BLaER1 treated with 17β-estradiol and CSF1 and Interleukin-3, amounts not matched to agents 10 nM and 100 nM (cell line): ENCODE measurements at regions not wholly inside any gene's neighbourhood (a gene's known extent, or its start where the extent isn't known, plus 50 kb on each side); places are given as distances from the start of the nearest gene placed in this dataset.
A peak's percentile ranks its signal among the peaks of the same experiment; 100 is the strongest.

Source experiments
- H3K27ac ChIP-seq, 11 experiments: shearing (Covaris generic); formaldehyde crosslinking; 2 replicates each; pipeline ENCODE4 v1.8.1; 2022
- H3K27me3 ChIP-seq, 11 experiments: shearing (Covaris generic); formaldehyde crosslinking; 2 replicates each; pipeline ENCODE4 v1.8.1; 2022
- H3K36me3 ChIP-seq, 11 experiments: shearing (Covaris generic); formaldehyde crosslinking; 2 replicates each; pipeline ENCODE4 v1.8.1; 2022
- H3K4me1 ChIP-seq, 10 experiments: shearing (Covaris generic); formaldehyde crosslinking; 2 replicates each; pipeline ENCODE4 v1.8.1; 2022
- H3K4me2 ChIP-seq, 11 experiments: shearing (Covaris generic); formaldehyde crosslinking; 2 replicates each; pipeline ENCODE4 v1.8.1; 2022
- H3K4me3 ChIP-seq, 10 experiments: shearing (Covaris generic); formaldehyde crosslinking; 2 replicates each; pipeline ENCODE4 v1.8.1; 2022
- H3K9ac ChIP-seq, 11 experiments: shearing (Covaris generic); formaldehyde crosslinking; 2 replicates each; pipeline ENCODE4 v1.8.1; 2022
- H3K9me3 ChIP-seq, 11 experiments: shearing (Covaris generic); formaldehyde crosslinking; replicated peaks in 1 of 11; 2 replicates each; pipeline ENCODE4 v1.8.1; 2022
- H4K20me1 ChIP-seq, 11 experiments: shearing (Covaris generic); formaldehyde crosslinking; 2 replicates each; pipeline ENCODE4 v1.8.1; 2022
- Cebpa-rat ChIP-seq, 11 experiments: shearing (Covaris generic); IDR thresholded peaks; 2 replicates each; pipeline ENCODE4 v1.8.1; 2022

- Histone ChIP-seq H3K4me1 (peaks cover 8 to 25% (median 19%) of the 10 kb centered on the region in 10 experiments), H3K36me3 (no peaks in the 10 kb centered on the region), H3K27me3 (no peaks in the 10 kb centered on the region), H3K9me3 (no peaks in the 10 kb centered on the region), H3K4me2 (peak overlapping the region; percentile 22 to 69 (median 42); a peak in 21 of 22 replicates), H3K9ac (no peak overlapping the region), H4K20me1 (no peaks in the 10 kb centered on the region), H3K27ac (peak overlapping the region in 8 of 11 experiments; percentile 3 to 70 (median 58); a peak in 14 of 22 replicates), H3K4me3 (no peak overlapping the region)
- no peak for TF ChIP-seq Cebpa-rat (IDR thresholded peaks at IDR 0.05)
Observed at GRCh38 chr12:91307957-91308670, 125.5 kb upstream of the DCN start.

GRCh38 chr12:91290354-91290753 is 107.7 kb upstream of the DCN start:
- no peak for TF ChIP-seq Cebpa-rat (IDR thresholded peaks at IDR 0.05)
- H3K4me2 ChIP-seq: peak overlapping the region in 6 of 11 experiments; percentile 11 to 46 (median 26); a peak in 8 of 22 replicates
- H3K27me3 ChIP-seq: no peaks in the 10 kb centered on the region
- peaks cover 0 to 11% (median 8%) of the 10 kb centered on the region in 10 experiments; a peak in 10 of 20 replicates for H3K4me1 ChIP-seq
- H3K27ac ChIP-seq: no peak overlapping the region
- H3K9me3 ChIP-seq: no peaks in the 10 kb centered on the region
- no peak overlapping the region for H3K4me3 ChIP-seq
- no peaks in the 10 kb centered on the region for H4K20me1 ChIP-seq
- no peak overlapping the region for H3K9ac ChIP-seq
- no peaks in the 10 kb centered on the region for H3K36me3 ChIP-seq

GRCh38 chr12:91289906-91290305 is 107.3 kb upstream of the DCN start:
- no peak overlapping the region for H3K4me3 ChIP-seq
- H3K36me3 ChIP-seq: no peaks in the 10 kb centered on the region
- H3K27ac ChIP-seq: no peak overlapping the region
- H3K4me1 ChIP-seq: peaks cover 0 to 11% (median 8%) of the 10 kb centered on the region in 10 experiments; a peak in 10 of 20 replicates
- H3K27me3 ChIP-seq: no peaks in the 10 kb centered on the region
- H3K9ac ChIP-seq: no peak overlapping the region
- TF ChIP-seq Cebpa-rat (IDR thresholded peaks at IDR 0.05): no peak
- H3K4me2 ChIP-seq: peak overlapping the region in 6 of 11 experiments; percentile 11 to 46 (median 26); a peak in 8 of 22 replicates
- no peaks in the 10 kb centered on the region for H4K20me1 ChIP-seq
- H3K9me3 ChIP-seq: no peaks in the 10 kb centered on the region

GRCh38 chr12:91289072-91289471 is 106.5 kb upstream of the DCN start:
- Histone ChIP-seq H3K9me3 (no peaks in the 10 kb centered on the region), H3K27me3 (no peaks in the 10 kb centered on the region), H3K4me2 (no peak overlapping the region), H4K20me1 (no peaks in the 10 kb centered on the region), H3K4me3 (no peak overlapping the region), H3K27ac (no peak overlapping the region), H3K36me3 (no peaks in the 10 kb centered on the region), H3K4me1 (peaks cover 0 to 11% (median 8%) of the 10 kb centered on the region in 10 experiments; a peak in 10 of 20 replicates), H3K9ac (no peak overlapping the region)
- TF ChIP-seq Cebpa-rat (IDR thresholded peaks at IDR 0.05): no peak

- no peaks in the 10 kb centered on the region for H3K36me3 ChIP-seq
- H4K20me1 ChIP-seq: no peaks in the 10 kb centered on the region
- peaks cover 0 to 11% (median 8%) of the 10 kb centered on the region in 10 experiments; a peak in 10 of 20 replicates for H3K4me1 ChIP-seq
- H3K27me3 ChIP-seq: no peaks in the 10 kb centered on the region
- no peak for TF ChIP-seq Cebpa-rat (IDR thresholded peaks at IDR 0.05)
- H3K4me2 ChIP-seq: no peak overlapping the region
- H3K27ac ChIP-seq: no peak overlapping the region
- no peak overlapping the region for H3K4me3 ChIP-seq
- H3K9ac ChIP-seq: no peak overlapping the region
- H3K9me3 ChIP-seq: no peaks in the 10 kb centered on the region
Observed at GRCh38 chr12:91287753-91288152, 105.1 kb upstream of the DCN start.

GRCh38 chr12:91278126-91278525 is 95.5 kb upstream of the DCN start:
- no peak for TF ChIP-seq Cebpa-rat (IDR thresholded peaks at IDR 0.05)
- Histone ChIP-seq H3K4me3 (no peak overlapping the region), H3K9me3 (no peaks in the 10 kb centered on the region), H4K20me1 (no peaks in the 10 kb centered on the region), H3K27me3 (no peaks in the 10 kb centered on the region), H3K4me2 (no peak overlapping the region), H3K4me1 (no peaks in the 10 kb centered on the region), H3K36me3 (no peaks in the 10 kb centered on the region), H3K27ac (no peak overlapping the region), H3K9ac (no peak overlapping the region)

- Histone ChIP-seq H3K4me3 (no peak overlapping the region), H3K36me3 (no peaks in the 10 kb centered on the region), H3K4me2 (no peak overlapping the region), H4K20me1 (no peaks in the 10 kb centered on the region), H3K9ac (no peak overlapping the region), H3K27me3 (no peaks in the 10 kb centered on the region), H3K4me1 (no peaks in the 10 kb centered on the region), H3K9me3 (no peaks in the 10 kb centered on the region), H3K27ac (no peak overlapping the region)
- no peak for TF ChIP-seq Cebpa-rat (IDR thresholded peaks at IDR 0.05)
Observed at GRCh38 chr12:91276509-91276908, 93.9 kb upstream of the DCN start.

GRCh38 chr12:91275321-91275720 is 92.7 kb upstream of the DCN start:
- H3K9me3 ChIP-seq: no peaks in the 10 kb centered on the region
- H3K4me2 ChIP-seq: no peak overlapping the region
- no peak overlapping the region for H3K9ac ChIP-seq
- no peak overlapping the region for H3K27ac ChIP-seq
- H3K4me3 ChIP-seq: no peak overlapping the region
- H3K27me3 ChIP-seq: no peaks in the 10 kb centered on the region
- TF ChIP-seq Cebpa-rat (IDR thresholded peaks at IDR 0.05): no peak
- H3K4me1 ChIP-seq: no peaks in the 10 kb centered on the region
- no peaks in the 10 kb centered on the region for H4K20me1 ChIP-seq
- no peaks in the 10 kb centered on the region for H3K36me3 ChIP-seq

GRCh38 chr12:91274916-91275315 is 92.3 kb upstream of the DCN start:
- Histone ChIP-seq H3K27ac (no peak overlapping the region), H3K9me3 (no peaks in the 10 kb centered on the region), H3K4me1 (no peaks in the 10 kb centered on the region), H3K27me3 (no peaks in the 10 kb centered on the region), H3K36me3 (no peaks in the 10 kb centered on the region), H3K9ac (no peak overlapping the region), H4K20me1 (no peaks in the 10 kb centered on the region), H3K4me2 (no peak overlapping the region), H3K4me3 (no peak overlapping the region)
- no peak for TF ChIP-seq Cebpa-rat (IDR thresholded peaks at IDR 0.05)

- Histone ChIP-seq H3K9ac (no peak overlapping the region), H3K36me3 (no peaks in the 10 kb centered on the region), H4K20me1 (no peaks in the 10 kb centered on the region), H3K27me3 (no peaks in the 10 kb centered on the region), H3K4me2 (no peak overlapping the region), H3K9me3 (no peaks in the 10 kb centered on the region), H3K4me1 (no peaks in the 10 kb centered on the region), H3K27ac (no peak overlapping the region), H3K4me3 (no peak overlapping the region)
- no peak for TF ChIP-seq Cebpa-rat (IDR thresholded peaks at IDR 0.05)
Observed at GRCh38 chr12:91273560-91273959, 90.9 kb upstream of the DCN start.
